Endothelial cell of umbilical vein (primary cell): ENCODE measurements at regions not wholly inside any gene's neighbourhood (a gene's known extent, or its start where the extent isn't known, plus 50 kb on each side); places are given as distances from the start of the nearest gene placed in this dataset.

Source experiments
- BruUV-seq: library from RNA; stranded (reverse); fragments of 400-500 nt; replicated peaks from 2 replicates; lab custom pipeline; 2021; lab: Mats Ljungman, UMichigan
- CTCF ChIA-PET: fragments of 300-600, 350-600 bp; sonication (Branson Sonifier 250); formaldehyde crosslinking; loops from one replicate; lab custom pipeline; 2021; ENCODE audit warnings: antibody characterized with exemption, inconsistent platforms; lab: Charles Lee
- POLR2A ChIA-PET: fragments of 300-600, 350-600 bp; sonication (Branson Sonifier 250); formaldehyde crosslinking; loops from one replicate; lab custom pipeline; 2021; ENCODE audit warnings: antibody characterized with exemption, inconsistent platforms; lab: Charles Lee
- DNase-seq: peaks from one replicate; pipeline ENCODE4 v3.0.0-alpha.2; 2011; ENCODE audit warnings: low read depth, low spot score
- FAIRE-seq: peaks from 2 replicates; lab custom pipeline; 2011; peaks lifted over from hg19 to GRCh38; lab: Jason Lieb, UNC
- H2AFZ ChIP-seq: 2 replicates; pipeline ENCODE4 v1.6.0; 2012; ENCODE audit warnings: low read depth, low read length, control low read depth, inconsistent platforms
- H3K27ac ChIP-seq: 2 replicates; pipeline ENCODE4 v1.5.1; 2011; ENCODE audit warnings: low read depth, mild to moderate bottlenecking, control low read depth, low read length, moderate library complexity; ENCODE audit not compliant: insufficient read depth
- H3K27me3 ChIP-seq, 2 experiments: 2 replicates each; pipeline versions ENCODE4 v1.6.0 to v1.6.1; 2011; ENCODE audit warnings: low read length in 2 of 2, mixed read lengths in 1 of 2; ENCODE audit not compliant: control insufficient read depth in 2 of 2, insufficient read depth in 2 of 2
- H3K36me3 ChIP-seq, 2 experiments: 2 replicates in 1 of 2; 3 replicates in 1 of 2; pipeline ENCODE4 v1.5.1; 2011; ENCODE audit warnings: low read length in 2 of 2, mild to moderate bottlenecking in 1 of 2, moderate library complexity in 1 of 2; ENCODE audit not compliant: control insufficient read depth in 2 of 2, insufficient read depth in 2 of 2; ENCODE audit errors: extremely low read depth in 1 of 2
- H3K4me1 ChIP-seq: 3 replicates; pipeline ENCODE4 v1.5.1; 2011; ENCODE audit warnings: mild to moderate bottlenecking, low read length; ENCODE audit not compliant: control insufficient read depth, insufficient read depth; ENCODE audit errors: extremely low read depth
- H3K4me2 ChIP-seq: 2 replicates; pipeline ENCODE4 v1.6.1; 2011; ENCODE audit warnings: low read length, control low read depth, mixed read lengths; ENCODE audit not compliant: insufficient read depth
- H3K4me3 ChIP-seq, 3 experiments: fragments of 200-600 bp in 1 of 3; sonication (generic), shearing (Covaris generic) in 1 of 3; replicated peaks in 1 of 3; 2 replicates each; pipeline ENCODE4 v1.5.1; 2011 to 2016; ENCODE audit warnings: control low read depth in 3 of 3, low read length in 3 of 3, mild to moderate bottlenecking in 2 of 3, inconsistent platforms in 1 of 3, low read depth in 1 of 3, moderate library complexity in 1 of 3; ENCODE audit not compliant: insufficient read depth in 1 of 3
- H3K79me2 ChIP-seq: 2 replicates; pipeline ENCODE4 v1.6.0; 2012; ENCODE audit warnings: low read length, inconsistent platforms; ENCODE audit not compliant: control insufficient read depth, insufficient read depth
- H3K9ac ChIP-seq: replicated peaks from 2 replicates; pipeline ENCODE3; 2011; ENCODE audit warnings: low read length, control low read depth; ENCODE audit not compliant: insufficient read depth; ENCODE audit errors: extremely low read depth
- H3K9me1 ChIP-seq: replicated peaks from 3 replicates; pipeline ENCODE4 v1.6.0; 2011; ENCODE audit warnings: mild to moderate bottlenecking, low read length; ENCODE audit not compliant: control insufficient read depth, insufficient read depth; ENCODE audit errors: extremely low read depth
- H3K9me3 ChIP-seq: replicated peaks from 2 replicates; pipeline ENCODE4 v1.5.1; 2012; ENCODE audit warnings: low read length, inconsistent platforms; ENCODE audit not compliant: control insufficient read depth, insufficient read depth
- H4K20me1 ChIP-seq: replicated peaks from 2 replicates; pipeline ENCODE3; 2011; ENCODE audit warnings: mild to moderate bottlenecking, low read length; ENCODE audit not compliant: control insufficient read depth, insufficient read depth; ENCODE audit errors: extremely low read depth
- FOS ChIP-seq: IDR thresholded peaks from 2 replicates; pipeline ENCODE4 v1.6.1; 2011; ENCODE audit warnings: mild to moderate bottlenecking, low read length, moderate library complexity, borderline replicate concordance; ENCODE audit not compliant: insufficient read depth
- JUN ChIP-seq: IDR thresholded peaks from 2 replicates; pipeline ENCODE4 v1.6.1; 2011; ENCODE audit warnings: borderline replicate concordance, low read depth; ENCODE audit not compliant: insufficient read length, insufficient read depth
- MYC ChIP-seq: IDR thresholded peaks from one replicate; pipeline ENCODE4 v1.6.1; 2011; ENCODE audit warnings: mild to moderate bottlenecking, low read depth, low read length
- POLR2A ChIP-seq: IDR thresholded peaks from 2 replicates; pipeline ENCODE4 v1.6.1; 2012; ENCODE audit warnings: low read depth, mild to moderate bottlenecking, control low read depth, low read length
- POLR2AphosphoS5 ChIP-seq: IDR thresholded peaks from 2 replicates; pipeline ENCODE4 v1.6.1; 2012; ENCODE audit warnings: low read depth, mild to moderate bottlenecking, control low read depth, low read length, moderate library complexity; ENCODE audit not compliant: insufficient read depth
- dilution Hi-C: fragments of 300-500 bp; cut with MboI; formaldehyde crosslinking; loops from one replicate; pipeline ENCODE4 v1.15.0; 2019; ENCODE audit warnings: low sequenced_read_pairs; ENCODE audit not compliant: extremely low pct_ligation_motif_present
- intact Hi-C: fragments of 100-400 bp; cut with micrococcal nuclease; formaldehyde crosslinking; loops from one replicate; pipeline ENCODE4 v1.10.0; 2022
- TF ChIP-seq, protein P1 (sequence below), 2 donors: IDR thresholded peaks; 1 replicate in 1 of 2; 2 replicates in 1 of 2; pipeline ENCODE4 v1.5.1; 2011; ENCODE audit warnings: low read length in 2 of 2, mild to moderate bottlenecking in 2 of 2, moderate library complexity in 2 of 2, control low read depth in 1 of 2, inconsistent platforms in 1 of 2, low read depth in 1 of 2; ENCODE audit not compliant: insufficient read depth in 1 of 2; ENCODE audit errors: extremely low read depth in 1 of 2

DNA sequence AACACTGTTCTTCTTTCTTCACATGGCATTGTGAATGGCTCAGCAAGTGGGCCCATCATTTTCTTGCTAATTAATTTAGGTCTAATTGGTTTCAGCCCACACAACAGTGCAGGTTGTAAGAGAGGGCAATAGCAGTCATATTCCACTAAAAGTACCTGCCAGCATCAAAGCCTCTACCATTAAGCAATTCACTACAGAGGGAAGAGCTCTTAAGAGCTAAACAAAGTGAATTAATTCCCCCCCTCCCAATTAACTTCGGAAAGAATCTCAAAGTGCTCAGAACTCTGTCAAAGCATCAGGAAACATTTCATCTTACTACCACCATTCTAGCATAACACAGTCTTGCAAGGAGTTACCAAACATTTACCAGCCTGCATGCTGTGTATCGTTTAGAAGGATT, 133.9 kb upstream of the UBASH3B start:
- Histone ChIP-seq H3K36me3 (no peaks in the 10 kb centered on the region), H3K79me2 (no peaks in the 10 kb centered on the region), H3K9me1 (no peaks in the 10 kb centered on the region), H3K4me3 (no peak overlapping the region), H3K4me1 (no peaks in the 10 kb centered on the region), H3K9me3 (no peaks in the 10 kb centered on the region), H3K27me3 (peaks cover 2 to 4% of the 10 kb centered on the region in 2 experiments), H3K9ac (no peak overlapping the region), H3K4me2 (no peak overlapping the region), H4K20me1 (no peaks in the 10 kb centered on the region), H2AFZ (no peak overlapping the region), H3K27ac (no peak overlapping the region)
- POLR2A ChIA-PET, result no interaction called here
- CTCF ChIA-PET, result no interaction called here
- TF ChIP-seq JUN (no peak), MYC (no peak), POLR2A (no peak), FOS (no peak), POLR2AphosphoS5 (no peak)
- TF ChIP-seq, protein P1, sequence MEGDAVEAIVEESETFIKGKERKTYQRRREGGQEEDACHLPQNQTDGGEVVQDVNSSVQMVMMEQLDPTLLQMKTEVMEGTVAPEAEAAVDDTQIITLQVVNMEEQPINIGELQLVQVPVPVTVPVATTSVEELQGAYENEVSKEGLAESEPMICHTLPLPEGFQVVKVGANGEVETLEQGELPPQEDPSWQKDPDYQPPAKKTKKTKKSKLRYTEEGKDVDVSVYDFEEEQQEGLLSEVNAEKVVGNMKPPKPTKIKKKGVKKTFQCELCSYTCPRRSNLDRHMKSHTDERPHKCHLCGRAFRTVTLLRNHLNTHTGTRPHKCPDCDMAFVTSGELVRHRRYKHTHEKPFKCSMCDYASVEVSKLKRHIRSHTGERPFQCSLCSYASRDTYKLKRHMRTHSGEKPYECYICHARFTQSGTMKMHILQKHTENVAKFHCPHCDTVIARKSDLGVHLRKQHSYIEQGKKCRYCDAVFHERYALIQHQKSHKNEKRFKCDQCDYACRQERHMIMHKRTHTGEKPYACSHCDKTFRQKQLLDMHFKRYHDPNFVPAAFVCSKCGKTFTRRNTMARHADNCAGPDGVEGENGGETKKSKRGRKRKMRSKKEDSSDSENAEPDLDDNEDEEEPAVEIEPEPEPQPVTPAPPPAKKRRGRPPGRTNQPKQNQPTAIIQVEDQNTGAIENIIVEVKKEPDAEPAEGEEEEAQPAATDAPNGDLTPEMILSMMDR (IDR thresholded peaks at IDR 0.05; ENCODE audit: extremely low read depth in 1 of 2, insufficient read depth in 1 of 2, low read depth in 1 of 2, low read length in 2 of 2), result no peak
- intact Hi-C loops (no loop called here), dilution Hi-C loops (no loop called here)
- BruUV-seq, result no TSS peak
- FAIRE-seq (no peak), DNase-seq (no peak)
